ENCODE measurements at regions not wholly inside any gene's neighbourhood (a gene's known extent, or its start where the extent isn't known, plus 50 kb on each side); places are given as distances from the start of the nearest gene placed in this dataset.

DNA sequence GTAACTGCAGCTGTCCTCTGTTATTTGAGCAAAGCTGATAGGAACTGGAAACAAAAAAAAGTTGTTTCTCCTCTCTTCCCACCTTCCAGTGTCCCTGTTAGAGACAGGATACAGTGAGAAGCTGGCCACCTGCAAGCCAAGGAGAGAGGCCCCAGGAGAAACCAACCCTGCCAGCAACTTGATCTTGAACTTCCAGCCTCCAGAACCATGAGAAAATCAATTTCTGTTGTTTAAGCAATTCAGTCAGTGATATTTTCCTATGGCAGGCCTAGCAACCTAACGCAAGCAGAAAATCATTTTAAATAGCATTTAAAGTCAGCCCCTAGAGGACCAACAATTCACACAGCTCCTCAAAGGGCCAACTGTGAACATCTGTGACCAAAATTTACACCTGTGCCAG, 291.3 kb downstream of the OXSM start:
- Histone ChIP-seq H3K4me3 (replicated peaks in 1 of 3; ENCODE audit: insufficient read depth in 1 of 3, low read depth in 2 of 3, low read length in 3 of 3) (no peak overlapping the region), H3K27me3 (ENCODE audit: control insufficient read depth in 1 of 2, insufficient read depth in 2 of 2, low read length in 2 of 2) (no peaks in the 10 kb centered on the region), H3K36me3 (replicated peaks in 1 of 2; ENCODE audit: control insufficient read depth in 1 of 2, insufficient read depth in 2 of 2, low read length in 2 of 2) (no peaks in the 10 kb centered on the region), H2AFZ (ENCODE audit: low read length) (no peak overlapping the region), H4K20me1 (ENCODE audit: insufficient read depth, low read length) (no peaks in the 10 kb centered on the region), H3K9ac (ENCODE audit: insufficient read depth, low read depth, low read length) (no peak overlapping the region), H3K9me3 (ENCODE audit: low read length) (peaks cover 20% of the 10 kb centered on the region), H3K4me2 (ENCODE audit: low read depth, low read length) (no peak overlapping the region), H3K4me1 (ENCODE audit: insufficient read depth, low read length) (no peaks in the 10 kb centered on the region), H3K27ac (ENCODE audit: extremely low read length, insufficient read depth, low read length) (no peak overlapping the region), H3K79me2 (ENCODE audit: insufficient read depth, low read length) (no peaks in the 10 kb centered on the region)
- DNase-seq (ENCODE audit: low spot score): no peak
- in situ Hi-C loops (cut with HindIII; ENCODE audit: extremely low pct_ligation_motif_present, low pct_unique_long_range_greater_than_20kb) (no loop called here), intact Hi-C loops (cut with micrococcal nuclease; ENCODE audit: unreplicated experiment) (no loop called here)
- no peak for ATAC-seq
- WGBS (ENCODE audit: low lambda C conversion rate): 0% methylated on average over 1 of the region's 1 CpG
- no TSS peak for BruUV-seq (replicated peaks)
- TF ChIP-seq SUZ12 (IDR thresholded peaks at IDR 0.05; ENCODE audit: low read depth, low read length): no peak
- no peak for TF ChIP-seq RBFOX2 (IDR thresholded peaks at IDR 0.05; ENCODE audit: low read depth, low read length)
- FAIRE-seq: no peak
- ChIA-PET POLR2A (no interaction called here), CTCF (ENCODE audit: low intra/inter-chr PET ratio, low total read pairs) (no interaction called here)

DNA sequence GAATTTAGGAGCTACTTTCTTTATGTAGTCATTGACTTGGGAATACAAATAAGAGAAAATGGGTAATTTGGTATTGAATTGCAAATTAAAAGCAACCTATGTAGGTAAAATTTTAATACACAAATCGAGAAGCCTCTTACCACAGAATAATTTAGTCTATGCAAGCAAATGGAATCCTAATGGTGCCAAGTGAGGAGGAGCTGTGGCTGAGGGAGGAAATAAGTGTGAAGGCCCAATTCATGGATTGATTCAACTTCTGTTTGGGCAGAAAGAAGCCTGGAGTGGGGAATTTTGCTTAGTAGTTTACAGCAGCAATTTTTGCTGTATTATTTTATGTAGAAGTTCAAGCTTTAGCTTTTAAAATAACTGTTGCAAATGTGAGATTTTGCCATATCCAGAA, 291.9 kb downstream of the OXSM start:
- Histone ChIP-seq H3K4me3 (replicated peaks in 1 of 3; ENCODE audit: insufficient read depth in 1 of 3, low read depth in 2 of 3, low read length in 3 of 3) (no peak overlapping the region), H3K4me2 (ENCODE audit: low read depth, low read length) (no peak overlapping the region), H4K20me1 (ENCODE audit: insufficient read depth, low read length) (no peaks in the 10 kb centered on the region), H2AFZ (ENCODE audit: low read length) (no peak overlapping the region), H3K9ac (ENCODE audit: insufficient read depth, low read depth, low read length) (no peak overlapping the region), H3K9me3 (ENCODE audit: low read length) (peaks cover 26% of the 10 kb centered on the region), H3K27me3 (ENCODE audit: control insufficient read depth in 1 of 2, insufficient read depth in 2 of 2, low read length in 2 of 2) (no peaks in the 10 kb centered on the region), H3K36me3 (replicated peaks in 1 of 2; ENCODE audit: control insufficient read depth in 1 of 2, insufficient read depth in 2 of 2, low read length in 2 of 2) (no peaks in the 10 kb centered on the region), H3K27ac (ENCODE audit: extremely low read length, insufficient read depth, low read length) (no peak overlapping the region), H3K79me2 (ENCODE audit: insufficient read depth, low read length) (no peaks in the 10 kb centered on the region), H3K4me1 (ENCODE audit: insufficient read depth, low read length) (no peaks in the 10 kb centered on the region)
- TF ChIP-seq ZNF652 (CRISPR knock-in tag; IDR thresholded peaks at IDR 0.05; ENCODE audit: borderline replicate concordance, low read depth) (no peak), MXD4 (CRISPR knock-in tag; IDR thresholded peaks at IDR 0.05) (no peak), PCBP2 (optimal IDR thresholded peaks at IDR 0.05; ENCODE audit: low read depth, low read length, poor library complexity, severe bottlenecking) (no peak), GLI4 (CRISPR knock-in tag; IDR thresholded peaks at IDR 0.05; ENCODE audit: borderline replicate concordance) (no peak), ZNF260 (CRISPR knock-in tag; IDR thresholded peaks at IDR 0.05; ENCODE audit: borderline replicate concordance, low read depth) (no peak), TOE1 (CRISPR knock-in tag; IDR thresholded peaks at IDR 0.05) (no peak), NFYB (CRISPR knock-in tag; IDR thresholded peaks at IDR 0.05) (no peak), IRF2 (CRISPR knock-in tag; IDR thresholded peaks at IDR 0.05) (no peak), SMAD3 (CRISPR knock-in tag; IDR thresholded peaks at IDR 0.05) (no peak), THYN1 (CRISPR knock-in tag; IDR thresholded peaks at IDR 0.05; ENCODE audit: borderline replicate concordance, low read depth) (no peak), MYNN (CRISPR knock-in tag; IDR thresholded peaks at IDR 0.05; ENCODE audit: low read depth) (no peak), SOX13 (IDR thresholded peaks at IDR 0.05) (no peak), SOX13 (CRISPR knock-in tag; conservative IDR thresholded peaks at IDR 0.05 in 1 of 2, IDR thresholded peaks at IDR 0.05 in 1 of 2) (no peak), REPIN1 (CRISPR knock-in tag; IDR thresholded peaks at IDR 0.05; ENCODE audit: borderline replicate concordance, low read depth) (no peak), MAFK (conservative IDR thresholded peaks at IDR 0.05 in 1 of 2, IDR thresholded peaks at IDR 0.05 in 1 of 2; ENCODE audit: low read length in 2 of 2) (no peak), DPF2 (CRISPR knock-in tag; IDR thresholded peaks at IDR 0.05; ENCODE audit: borderline replicate concordance, low read depth) (no peak)
- ChIA-PET POLR2A (no interaction called here), CTCF (ENCODE audit: low intra/inter-chr PET ratio, low total read pairs) (no interaction called here)
- FAIRE-seq: no peak
- DNase-seq (ENCODE audit: low spot score): no peak
- no TSS peak for BruUV-seq (replicated peaks)
- in situ Hi-C loops (cut with HindIII; ENCODE audit: extremely low pct_ligation_motif_present, low pct_unique_long_range_greater_than_20kb) (no loop called here), intact Hi-C loops (cut with micrococcal nuclease; ENCODE audit: unreplicated experiment) (no loop called here)
- ATAC-seq: no peak
- 0% methylated on average over 1 of the region's 1 CpG for WGBS (ENCODE audit: low lambda C conversion rate)

Data from HepG2 (cell line).